MM.1S (cell line): ENCODE measurements at regions not wholly inside any gene's neighbourhood (a gene's known extent, or its start where the extent isn't known, plus 50 kb on each side); places are given as distances from the start of the nearest gene placed in this dataset.

Source experiments
- CTCF ChIP-seq: fragments of 300-600 bp; sonication (generic); IDR thresholded peaks from 2 replicates; pipeline ENCODE4 v1.5.1; 2016; ENCODE audit warnings: antibody characterized with exemption, low read length, mixed read lengths
- EZH2 ChIP-seq: fragments of 300-600 bp; sonication (generic); optimal IDR thresholded peaks from 2 replicates; pipeline ENCODE3; 2017; ENCODE audit warnings: low read depth, mild to moderate bottlenecking, antibody characterized with exemption, low read length, mixed read lengths

- no peak for TF ChIP-seq CTCF
- TF ChIP-seq EZH2, result no peak
Measured at GRCh38 chr9:14435871-14436270, 121.9 kb upstream of the NFIB start.
